Fibroblast of lung (primary cell): ENCODE measurements at regions not wholly inside any gene's neighbourhood (a gene's known extent, or its start where the extent isn't known, plus 50 kb on each side); places are given as distances from the start of the nearest gene placed in this dataset.

ENCODE experiments used
- EZH2 ChIP-seq: IDR thresholded peaks from 2 replicates; pipeline ENCODE4 v1.5.1; 2012; ENCODE audit warnings: low read length, control low read depth, mild to moderate bottlenecking; ENCODE audit errors: missing control alignments
- TF ChIP-seq, protein P1 (sequence below), 2 donors: IDR thresholded peaks in 1 of 2; conservative IDR thresholded peaks in 1 of 2; 1 replicate in 1 of 2; 2 replicates in 1 of 2; pipeline ENCODE4 v1.5.1; 2011 to 2012; ENCODE audit warnings: low read length in 2 of 2, control low read depth in 1 of 2, inconsistent platforms in 1 of 2, low read depth in 1 of 2, mild to moderate bottlenecking in 1 of 2

DNA sequence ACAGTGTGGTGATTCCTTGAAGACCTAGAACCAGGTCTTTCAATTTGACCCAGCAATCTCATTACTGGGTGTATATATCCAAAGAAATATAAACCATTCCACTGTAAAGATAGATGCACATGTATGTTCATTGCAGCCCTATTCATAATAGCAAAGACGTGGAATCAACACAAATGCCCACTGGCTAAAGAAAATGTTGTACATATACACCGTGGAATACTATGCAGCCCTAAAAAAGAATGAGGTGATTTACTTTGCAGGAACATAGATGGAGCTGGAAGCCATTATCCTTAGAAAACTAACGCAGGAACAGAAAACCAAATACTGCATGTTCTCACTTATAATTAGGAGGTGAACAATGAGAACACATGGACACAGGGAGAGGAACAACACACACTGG is 278.0 kb upstream of the KCND2 start:
- TF ChIP-seq, protein P1, sequence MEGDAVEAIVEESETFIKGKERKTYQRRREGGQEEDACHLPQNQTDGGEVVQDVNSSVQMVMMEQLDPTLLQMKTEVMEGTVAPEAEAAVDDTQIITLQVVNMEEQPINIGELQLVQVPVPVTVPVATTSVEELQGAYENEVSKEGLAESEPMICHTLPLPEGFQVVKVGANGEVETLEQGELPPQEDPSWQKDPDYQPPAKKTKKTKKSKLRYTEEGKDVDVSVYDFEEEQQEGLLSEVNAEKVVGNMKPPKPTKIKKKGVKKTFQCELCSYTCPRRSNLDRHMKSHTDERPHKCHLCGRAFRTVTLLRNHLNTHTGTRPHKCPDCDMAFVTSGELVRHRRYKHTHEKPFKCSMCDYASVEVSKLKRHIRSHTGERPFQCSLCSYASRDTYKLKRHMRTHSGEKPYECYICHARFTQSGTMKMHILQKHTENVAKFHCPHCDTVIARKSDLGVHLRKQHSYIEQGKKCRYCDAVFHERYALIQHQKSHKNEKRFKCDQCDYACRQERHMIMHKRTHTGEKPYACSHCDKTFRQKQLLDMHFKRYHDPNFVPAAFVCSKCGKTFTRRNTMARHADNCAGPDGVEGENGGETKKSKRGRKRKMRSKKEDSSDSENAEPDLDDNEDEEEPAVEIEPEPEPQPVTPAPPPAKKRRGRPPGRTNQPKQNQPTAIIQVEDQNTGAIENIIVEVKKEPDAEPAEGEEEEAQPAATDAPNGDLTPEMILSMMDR (conservative IDR thresholded peaks at IDR 0.05 in 1 of 2, IDR thresholded peaks at IDR 0.05 in 1 of 2; ENCODE audit: low read depth in 1 of 2, low read length in 2 of 2): no peak
- TF ChIP-seq EZH2: no peak
